ENCODE measurements at regions not wholly inside any gene's neighbourhood (a gene's known extent, or its start where the extent isn't known, plus 50 kb on each side); places are given as distances from the start of the nearest gene placed in this dataset.

- TF ChIP-seq CTCF (IDR thresholded peaks at IDR 0.05) (no peak), POLR2A (IDR thresholded peaks at IDR 0.05) (no peak)
Measured at GRCh38 chr1:172801771-172802322, 142.9 kb downstream of the FASLG start.
